ENCODE measurements at regions not wholly inside any gene's neighbourhood (a gene's known extent, or its start where the extent isn't known, plus 50 kb on each side); places are given as distances from the start of the nearest gene placed in this dataset.

DNA sequence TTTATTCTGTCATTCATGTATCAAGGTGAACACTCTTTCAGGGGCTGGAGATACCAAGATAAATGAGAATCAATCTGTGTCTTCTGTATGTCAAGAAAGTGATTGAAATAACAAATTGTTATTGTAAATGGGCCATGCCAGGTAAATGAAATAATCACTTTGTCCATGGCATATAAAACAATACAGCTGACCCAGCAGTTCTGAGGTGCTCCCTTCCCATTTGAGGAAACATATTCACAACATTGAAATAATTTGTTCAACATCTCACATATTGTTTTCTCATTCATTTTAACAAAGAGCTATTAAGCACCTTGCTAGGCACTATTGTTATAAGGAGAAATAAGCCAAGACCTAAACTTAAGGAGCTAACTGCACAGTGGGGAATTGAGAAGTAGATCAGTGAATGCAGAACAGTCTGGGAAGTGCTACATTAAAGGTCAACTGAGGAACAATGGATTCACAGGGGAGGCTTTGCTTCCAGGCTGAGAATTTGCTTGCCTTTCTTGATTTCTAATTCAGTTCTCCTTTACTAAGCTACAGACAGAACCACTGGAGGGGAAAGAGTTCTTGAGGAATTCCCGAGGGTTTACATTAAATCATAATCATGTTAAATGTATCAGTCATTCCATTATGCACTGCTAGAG lies 806.3 kb upstream of the ARPP21 start:
- Mint-ChIP-seq H3K4me3 (ENCODE audit: unreplicated experiment) (no peak overlapping the region), H3K27me3 (ENCODE audit: low read depth) (peaks cover 2% of the 10 kb centered on the region), H3K9me3 (ENCODE audit: low read depth) (no peaks in the 10 kb centered on the region), H3K27ac (ENCODE audit: unreplicated experiment) (no peak overlapping the region), H3K36me3 (ENCODE audit: low read depth) (no peaks in the 10 kb centered on the region), H3K4me1 (ENCODE audit: low read depth) (peaks cover under 1% of the 10 kb centered on the region)
- no peak for TF ChIP-seq CTCF (IDR thresholded peaks at IDR 0.05)
- DNase-seq (ENCODE audit: low spot score), result no peak

DNA sequence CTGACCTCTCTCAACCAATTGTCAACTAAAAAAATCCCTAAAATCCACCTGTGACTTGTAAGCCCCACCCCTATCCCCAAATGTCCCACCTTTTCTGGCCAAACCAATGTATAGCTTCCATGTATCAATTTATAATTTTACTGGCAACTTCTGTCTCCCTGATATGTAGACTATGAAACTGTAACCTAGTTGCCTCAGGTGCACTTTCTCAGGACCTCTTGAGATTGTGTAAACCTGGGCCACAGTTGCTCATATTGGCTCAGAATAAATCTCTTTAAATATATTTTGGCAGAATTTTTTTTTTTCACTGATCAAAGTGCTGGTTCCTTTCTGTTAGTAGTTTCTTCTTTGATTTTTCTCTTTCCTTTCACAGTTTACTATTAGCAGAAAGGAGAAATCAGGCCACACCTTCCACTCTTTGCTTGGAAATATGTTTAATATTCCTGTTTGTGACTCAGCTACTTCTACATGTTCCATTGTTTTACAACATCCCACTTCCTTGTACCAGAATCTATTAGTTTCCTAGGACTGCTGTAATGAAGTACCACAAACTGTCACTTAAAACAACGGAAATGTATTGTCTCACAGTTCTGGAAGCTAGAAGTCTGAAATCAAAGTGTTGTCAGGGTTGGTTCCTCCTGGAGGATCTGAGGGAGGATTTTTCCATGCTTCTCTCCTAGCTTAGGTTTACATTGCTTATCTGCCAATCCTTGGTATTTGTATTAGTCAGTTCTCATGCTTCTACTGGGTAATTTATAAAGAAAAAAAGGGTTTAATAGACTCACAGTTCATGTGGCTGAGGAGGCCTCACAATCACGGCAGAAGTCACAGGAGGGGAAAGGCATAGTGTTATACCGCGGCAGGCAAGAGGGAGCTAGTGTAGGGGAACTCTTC lies 801.2 kb upstream of the ARPP21 start:
- H3K4me3 Mint-ChIP-seq (ENCODE audit: unreplicated experiment), result no peak overlapping the region
- DNase-seq (ENCODE audit: low spot score), result no peak
- peaks cover 5% of the 10 kb centered on the region for H3K27me3 Mint-ChIP-seq (ENCODE audit: low read depth)
- no peaks in the 10 kb centered on the region for H3K36me3 Mint-ChIP-seq (ENCODE audit: low read depth)
- H3K9me3 Mint-ChIP-seq (ENCODE audit: low read depth), result no peaks in the 10 kb centered on the region
- no peak for TF ChIP-seq CTCF (IDR thresholded peaks at IDR 0.05)
- H3K4me1 Mint-ChIP-seq (ENCODE audit: low read depth), result peaks cover 9% of the 10 kb centered on the region
- H3K27ac Mint-ChIP-seq (ENCODE audit: unreplicated experiment), result no peak overlapping the region

- Mint-ChIP-seq H3K4me3 (ENCODE audit: unreplicated experiment) (no peak overlapping the region), H3K9me3 (ENCODE audit: low read depth) (no peaks in the 10 kb centered on the region), H3K27ac (ENCODE audit: unreplicated experiment) (no peak overlapping the region), H3K36me3 (ENCODE audit: low read depth) (no peaks in the 10 kb centered on the region), H3K27me3 (ENCODE audit: low read depth) (peaks cover 10% of the 10 kb centered on the region), H3K4me1 (ENCODE audit: low read depth) (peaks cover 18% of the 10 kb centered on the region)
- TF ChIP-seq CTCF (IDR thresholded peaks at IDR 0.05), result no peak
- no peak for DNase-seq (ENCODE audit: low spot score)
Measured at GRCh38 chr3:34842706-34843480, 796.4 kb upstream of the ARPP21 start.

GRCh38 chr3:34844323-34844620 lies 795.1 kb upstream of the ARPP21 start:
- Mint-ChIP-seq H3K9me3 (ENCODE audit: low read depth) (no peaks in the 10 kb centered on the region), H3K27ac (ENCODE audit: unreplicated experiment) (no peak overlapping the region), H3K27me3 (ENCODE audit: low read depth) (peaks cover 14% of the 10 kb centered on the region), H3K36me3 (ENCODE audit: low read depth) (no peaks in the 10 kb centered on the region), H3K4me3 (ENCODE audit: unreplicated experiment) (no peak overlapping the region), H3K4me1 (ENCODE audit: low read depth) (peaks cover 14% of the 10 kb centered on the region)
- DNase-seq (ENCODE audit: low spot score), result no peak
- TF ChIP-seq CTCF (IDR thresholded peaks at IDR 0.05), result no peak

DNA sequence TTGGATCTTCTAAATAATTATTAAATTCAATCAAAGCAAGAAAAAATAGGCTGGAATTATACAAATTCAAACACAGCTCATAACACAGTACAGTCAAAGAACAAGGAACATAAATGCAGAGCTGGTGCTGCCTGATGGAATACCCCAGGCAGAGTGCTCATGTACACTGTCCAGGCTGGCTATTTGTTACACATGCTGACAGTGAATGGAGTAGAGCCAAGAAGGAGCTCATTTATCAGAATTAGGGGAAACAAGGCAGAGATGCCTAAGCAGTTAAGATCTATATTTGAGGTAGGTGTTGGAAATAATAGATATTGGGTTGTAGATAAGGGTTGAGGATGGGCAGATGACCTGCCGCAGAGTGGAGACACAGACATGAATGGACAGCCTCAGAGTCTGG lies 788.2 kb upstream of the ARPP21 start:
- Mint-ChIP-seq H3K27ac (ENCODE audit: unreplicated experiment) (no peak overlapping the region), H3K4me3 (ENCODE audit: unreplicated experiment) (no peak overlapping the region)
- no peak for TF ChIP-seq CTCF (IDR thresholded peaks at IDR 0.05)

More for the DNA sequence above, 788.2 kb upstream of the ARPP21 start:
- Mint-ChIP-seq H3K4me1 (ENCODE audit: low read depth) (peaks cover 23% of the 10 kb centered on the region), H3K27me3 (ENCODE audit: low read depth) (peaks cover 7% of the 10 kb centered on the region), H3K9me3 (ENCODE audit: low read depth) (no peaks in the 10 kb centered on the region), H3K36me3 (ENCODE audit: low read depth) (no peaks in the 10 kb centered on the region)
- DNase-seq (ENCODE audit: low spot score), result no peak
